ENCODE measurements at regions not wholly inside any gene's neighbourhood (a gene's known extent, or its start where the extent isn't known, plus 50 kb on each side); places are given as distances from the start of the nearest gene placed in this dataset.
A peak's percentile ranks its signal among the peaks of the same experiment; 100 is the strongest.

DNA sequence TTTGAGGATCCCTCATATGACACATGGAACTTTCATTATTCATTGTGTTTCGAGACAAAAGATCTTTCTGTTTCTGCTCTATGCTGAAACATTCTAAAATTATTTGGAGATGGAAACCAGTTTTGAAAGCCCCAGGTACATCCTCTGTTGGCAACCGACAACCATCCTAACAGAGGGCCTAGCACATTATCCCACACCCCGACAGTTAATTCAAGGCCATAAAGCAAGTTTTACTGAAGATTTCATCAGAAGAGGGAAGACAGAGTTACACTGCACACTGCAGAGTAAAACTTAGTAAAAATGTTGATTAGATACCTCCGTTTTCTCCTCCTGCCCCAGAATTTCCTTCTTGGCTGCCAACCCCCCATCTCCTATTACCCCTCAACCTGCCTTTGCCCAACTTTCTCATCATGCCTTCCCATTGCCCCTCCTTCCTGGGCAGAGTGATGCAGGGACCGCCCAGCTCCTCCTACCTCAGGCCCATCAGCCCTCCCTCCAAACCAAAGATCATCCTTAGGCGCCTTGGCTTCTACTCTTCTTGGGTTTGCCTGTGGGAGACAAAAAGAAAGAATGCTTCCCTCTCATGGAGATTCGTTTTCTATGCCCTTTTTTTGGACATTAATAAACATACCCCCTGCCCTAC is 52.9 kb upstream of the CITED4 start:
- H3K27ac ChIP-seq: no peak overlapping the region
- no peak overlapping the region for H3K4me3 ChIP-seq
- no peaks in the 10 kb centered on the region for H3K36me3 ChIP-seq
- H3K4me2 ChIP-seq: no peak overlapping the region
- no peaks in the 10 kb centered on the region for H3K4me1 ChIP-seq
- no peaks in the 10 kb centered on the region for H4K20me1 ChIP-seq
- no peak for TF ChIP-seq Cebpa-rat (IDR thresholded peaks at IDR 0.05)
- H3K9me3 ChIP-seq: no peaks in the 10 kb centered on the region
- no peaks in the 10 kb centered on the region for H3K27me3 ChIP-seq
- H3K9ac ChIP-seq: no peak overlapping the region

DNA sequence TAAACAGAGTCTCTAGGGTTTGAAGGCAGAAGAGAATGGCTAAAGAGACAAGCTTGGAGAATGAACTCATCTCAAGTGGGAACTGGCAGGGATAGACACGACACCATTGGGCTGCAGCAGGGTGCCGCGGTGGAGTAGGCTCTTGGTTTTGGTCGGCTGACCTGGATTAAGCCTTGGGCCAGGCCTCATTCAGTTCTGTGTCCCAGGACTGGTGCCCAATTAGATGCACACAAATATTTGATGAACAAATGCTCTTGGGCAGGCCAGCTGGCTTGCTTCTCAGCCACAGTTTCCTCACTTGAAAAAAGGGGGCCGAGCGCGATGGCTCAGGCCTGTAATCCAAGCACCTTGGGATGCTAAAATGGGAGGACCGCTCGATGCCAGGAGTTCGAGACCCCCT is 53.4 kb upstream of the CITED4 start:
- H3K9me3 ChIP-seq: no peaks in the 10 kb centered on the region
- H3K36me3 ChIP-seq: no peaks in the 10 kb centered on the region
- TF ChIP-seq Cebpa-rat (IDR thresholded peaks at IDR 0.05): no peak
- no peak overlapping the region for H3K4me2 ChIP-seq
- H3K27ac ChIP-seq: no peak overlapping the region
- H3K4me1 ChIP-seq: no peaks in the 10 kb centered on the region
- no peaks in the 10 kb centered on the region for H3K27me3 ChIP-seq
- H3K4me3 ChIP-seq: no peak overlapping the region
- H3K9ac ChIP-seq: no peak overlapping the region
- H4K20me1 ChIP-seq: no peaks in the 10 kb centered on the region

DNA sequence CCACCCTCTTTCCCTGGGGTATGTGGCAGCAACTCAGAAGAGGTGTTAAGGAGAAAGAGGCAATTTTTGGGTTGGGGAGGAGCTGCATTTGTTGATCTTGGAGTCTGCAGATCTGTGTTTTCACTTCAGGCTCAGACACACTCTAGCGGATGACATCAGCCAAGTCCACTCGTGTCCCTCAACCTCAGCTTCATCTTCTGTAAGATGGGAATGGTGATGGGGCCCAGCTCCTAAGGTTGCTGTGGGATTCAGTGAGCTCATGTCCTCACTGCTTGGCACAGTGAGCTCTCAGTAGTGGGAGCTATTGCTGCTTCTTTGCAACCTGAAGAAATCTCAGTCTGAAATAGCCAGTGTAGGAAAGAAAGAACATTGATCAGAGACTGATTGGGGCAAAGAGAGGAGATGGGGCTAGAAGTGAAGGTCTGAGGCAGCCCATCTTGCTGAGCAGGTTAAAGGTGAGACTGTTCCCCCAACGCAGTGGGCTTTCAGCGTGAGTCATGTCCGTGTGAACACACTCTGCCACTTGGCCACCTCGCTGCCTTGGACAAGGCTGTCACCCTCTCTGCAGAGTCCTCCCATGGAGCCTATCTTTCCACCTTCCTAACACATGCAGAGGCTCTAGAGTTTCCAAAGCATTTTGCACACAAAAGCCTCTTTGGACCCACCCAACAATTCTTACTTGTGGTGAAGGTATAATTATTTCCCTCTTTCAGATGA is 56.0 kb upstream of the CITED4 start:
- no peak overlapping the region for H3K9ac ChIP-seq
- no peaks in the 10 kb centered on the region for H3K36me3 ChIP-seq
- H3K4me3 ChIP-seq: no peak overlapping the region
- no peaks in the 10 kb centered on the region for H4K20me1 ChIP-seq
- TF ChIP-seq Cebpa-rat (IDR thresholded peaks at IDR 0.05): no peak
- no peak overlapping the region for H3K4me2 ChIP-seq
- no peaks in the 10 kb centered on the region for H3K27me3 ChIP-seq
- H3K9me3 ChIP-seq: no peaks in the 10 kb centered on the region
- H3K4me1 ChIP-seq: peaks cover 5% of the 10 kb centered on the region
- no peak overlapping the region for H3K27ac ChIP-seq

DNA sequence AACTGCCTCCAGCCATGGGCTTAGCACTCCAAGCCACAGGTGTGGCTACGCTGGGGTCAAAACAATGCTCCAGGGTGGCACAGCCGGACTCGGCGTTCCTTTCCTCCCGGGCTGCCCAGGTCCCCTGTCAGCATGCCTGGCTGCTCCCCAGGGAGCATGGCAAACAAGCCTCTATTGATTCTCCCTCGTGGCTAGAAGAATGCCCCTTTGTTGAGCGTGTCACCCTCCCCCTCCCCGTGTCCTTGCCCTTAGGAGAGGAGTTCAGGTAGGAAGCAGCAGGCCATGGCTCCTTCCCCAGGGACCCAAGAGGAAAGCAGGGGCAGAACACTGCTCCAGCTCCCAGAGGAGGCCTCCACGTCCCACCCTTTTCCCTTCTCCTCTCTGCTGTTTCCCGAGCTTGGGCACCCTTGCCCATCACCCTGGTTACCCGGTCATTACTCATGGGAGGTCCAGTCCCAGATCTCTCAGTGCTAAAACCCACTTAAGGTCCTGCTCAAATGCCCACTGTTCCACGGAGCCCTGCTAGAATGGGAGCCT is 57.4 kb upstream of the CITED4 start:
- H3K4me3 ChIP-seq: no peak overlapping the region
- no peaks in the 10 kb centered on the region for H3K9me3 ChIP-seq
- peaks cover 10% of the 10 kb centered on the region for H3K4me1 ChIP-seq
- TF ChIP-seq Cebpa-rat (IDR thresholded peaks at IDR 0.05): no peak
- no peaks in the 10 kb centered on the region for H3K27me3 ChIP-seq
- H3K4me2 ChIP-seq: no peak overlapping the region
- H3K36me3 ChIP-seq: no peaks in the 10 kb centered on the region
- no peaks in the 10 kb centered on the region for H4K20me1 ChIP-seq
- H3K27ac ChIP-seq: no peak overlapping the region
- H3K9ac ChIP-seq: no peak overlapping the region

DNA sequence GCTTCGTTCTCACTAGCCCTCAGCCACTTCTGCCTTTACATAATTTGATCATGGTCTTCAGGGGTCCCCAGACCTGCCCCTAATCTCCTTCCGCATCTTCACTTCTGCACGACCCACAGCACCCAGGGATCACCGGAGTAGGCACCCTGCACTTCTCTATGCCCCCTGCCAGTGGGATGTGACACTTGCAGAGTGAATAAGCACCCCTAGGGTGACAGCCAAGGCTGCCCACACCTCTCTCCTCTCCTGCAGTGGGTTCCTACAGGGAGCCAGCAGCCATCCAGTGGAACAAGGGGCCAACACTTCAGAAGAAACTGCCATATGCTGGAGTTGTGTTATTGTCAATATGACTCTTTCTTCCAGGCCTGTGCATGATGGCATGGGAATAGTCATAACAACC is 58.0 kb upstream of the CTPS1 start:
- H3K9ac ChIP-seq: no peak overlapping the region
- no peak for TF ChIP-seq Cebpa-rat (IDR thresholded peaks at IDR 0.05)
- H3K27me3 ChIP-seq: no peaks in the 10 kb centered on the region
- H3K4me2 ChIP-seq: no peak overlapping the region
- H4K20me1 ChIP-seq: no peaks in the 10 kb centered on the region
- peaks cover 23% of the 10 kb centered on the region for H3K4me1 ChIP-seq
- H3K36me3 ChIP-seq: no peaks in the 10 kb centered on the region
- no peak overlapping the region for H3K27ac ChIP-seq
- H3K4me3 ChIP-seq: no peak overlapping the region
- H3K9me3 ChIP-seq: no peaks in the 10 kb centered on the region

DNA sequence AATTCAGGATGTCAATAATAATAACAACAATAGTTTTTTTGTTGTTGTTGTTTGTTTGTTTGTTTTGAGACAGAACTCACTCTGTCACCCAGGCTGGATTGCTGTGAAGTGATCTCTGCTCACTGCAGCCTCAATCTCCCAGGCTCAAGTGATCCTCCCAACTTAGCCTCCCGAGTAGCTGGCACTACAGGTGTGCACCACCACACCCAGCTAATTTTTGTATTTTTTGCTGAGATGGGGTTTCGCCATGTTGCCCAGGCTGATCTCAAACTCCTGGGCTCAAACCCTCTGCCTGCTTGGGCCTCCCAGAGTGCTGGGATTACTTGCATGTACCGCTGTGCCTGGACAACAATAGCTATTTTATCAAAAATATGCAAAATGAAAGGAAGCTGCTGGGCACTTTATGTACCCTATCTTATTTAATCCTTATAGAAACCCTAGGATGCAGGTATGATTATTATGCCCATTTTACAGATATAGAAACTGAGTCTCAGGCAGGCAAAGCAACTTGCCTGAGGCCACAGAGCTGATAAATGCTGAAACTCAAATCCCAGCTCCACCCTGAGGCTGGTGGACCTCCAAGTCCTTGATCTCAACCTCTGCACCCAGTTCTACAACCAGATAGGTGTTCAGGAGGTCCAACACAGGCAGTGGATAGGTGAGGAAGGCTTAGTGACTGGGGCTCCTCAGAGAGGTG is 57.4 kb upstream of the CTPS1 start:
- no peaks in the 10 kb centered on the region for H3K36me3 ChIP-seq
- H3K4me3 ChIP-seq: no peak overlapping the region
- no peak overlapping the region for H3K27ac ChIP-seq
- no peak overlapping the region for H3K4me2 ChIP-seq
- no peaks in the 10 kb centered on the region for H3K27me3 ChIP-seq
- peaks cover 29% of the 10 kb centered on the region for H3K4me1 ChIP-seq
- H3K9me3 ChIP-seq: no peaks in the 10 kb centered on the region
- no peaks in the 10 kb centered on the region for H4K20me1 ChIP-seq
- no peak for TF ChIP-seq Cebpa-rat (IDR thresholded peaks at IDR 0.05)
- no peak overlapping the region for H3K9ac ChIP-seq

DNA sequence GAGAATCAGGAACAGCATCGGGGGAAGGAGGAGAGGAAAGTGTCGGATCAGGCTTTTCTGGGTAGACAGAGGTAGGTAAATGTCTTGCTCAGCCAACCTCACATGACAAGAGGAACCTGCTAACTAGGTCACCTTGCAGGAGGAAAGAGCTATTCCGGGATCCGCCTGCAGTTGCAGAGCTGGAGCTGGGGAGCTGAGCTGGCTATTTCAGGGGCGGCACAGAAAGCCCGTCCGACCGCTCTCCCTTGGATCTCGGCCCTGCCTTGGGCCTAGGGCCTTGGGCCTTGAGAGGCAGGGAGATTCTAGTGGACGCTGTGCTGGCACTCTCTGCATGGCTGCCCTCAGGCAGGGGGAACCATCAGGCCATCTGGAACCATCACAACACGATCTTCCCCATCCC is 56.5 kb upstream of the CTPS1 start:
- peaks cover 34% of the 10 kb centered on the region for H3K4me1 ChIP-seq
- H4K20me1 ChIP-seq: no peaks in the 10 kb centered on the region
- no peak overlapping the region for H3K4me3 ChIP-seq
- H3K9ac ChIP-seq: no peak overlapping the region; the same call in 1 of the 2 replicates
- peak overlapping the region; percentile 53 for H3K4me2 ChIP-seq
- no peaks in the 10 kb centered on the region for H3K9me3 ChIP-seq
- no peak overlapping the region for H3K27ac ChIP-seq
- no peak for TF ChIP-seq Cebpa-rat (IDR thresholded peaks at IDR 0.05)
- H3K27me3 ChIP-seq: no peaks in the 10 kb centered on the region
- H3K36me3 ChIP-seq: no peaks in the 10 kb centered on the region

DNA sequence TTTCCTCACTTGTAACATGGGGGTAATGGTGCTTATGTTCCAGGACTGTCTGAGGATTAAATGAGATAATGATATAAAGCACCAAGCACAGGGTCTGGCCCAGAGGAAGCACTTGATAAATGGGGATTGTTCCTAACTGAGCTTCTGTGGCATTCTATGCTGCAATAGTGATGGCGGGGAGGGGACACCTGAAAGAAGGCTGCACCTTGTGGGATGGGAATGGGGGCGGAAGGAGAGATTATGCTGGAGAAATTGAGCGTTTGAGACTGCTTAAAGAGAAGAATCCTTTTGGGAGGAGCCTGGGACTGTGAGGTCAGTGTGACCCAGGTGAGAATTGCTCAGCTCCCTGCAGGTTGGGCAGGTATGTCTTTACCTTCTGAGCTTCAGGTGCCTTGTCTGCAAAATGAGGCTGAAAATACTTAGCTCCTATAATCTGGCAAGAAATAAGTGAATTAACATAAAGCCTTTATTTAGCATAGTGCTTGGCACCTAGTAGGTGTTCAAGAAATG is 55.9 kb upstream of the CTPS1 start:
- Histone ChIP-seq H3K27me3 (no peaks in the 10 kb centered on the region), H3K9ac (no peak overlapping the region), H3K36me3 (no peaks in the 10 kb centered on the region), H3K27ac (no peak overlapping the region), H4K20me1 (no peaks in the 10 kb centered on the region), H3K4me2 (peak overlapping the region; percentile 53), H3K4me1 (peaks cover 34% of the 10 kb centered on the region), H3K4me3 (no peak overlapping the region), H3K9me3 (no peaks in the 10 kb centered on the region)
- TF ChIP-seq Cebpa-rat (IDR thresholded peaks at IDR 0.05): no peak

DNA sequence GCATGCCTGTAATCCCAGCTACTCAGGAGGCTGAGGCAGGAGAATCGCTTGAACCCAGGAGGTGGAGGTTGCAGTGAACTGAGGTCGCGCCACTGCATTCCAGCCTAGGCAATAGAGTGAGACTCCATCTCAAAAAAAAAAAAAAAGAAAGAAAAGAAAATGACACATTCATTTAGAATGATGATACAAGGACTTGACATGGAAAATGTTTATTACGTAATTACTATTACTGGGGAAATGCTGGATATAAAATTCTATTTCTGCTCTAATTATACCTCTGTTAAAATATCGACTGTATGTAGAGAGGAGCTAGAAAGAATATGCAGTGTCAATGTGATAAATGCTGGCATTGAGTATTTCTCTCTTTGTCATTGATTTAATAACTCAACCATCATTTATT is 54.7 kb upstream of the CTPS1 start:
- no peak for TF ChIP-seq Cebpa-rat (IDR thresholded peaks at IDR 0.05)
- H3K4me2 ChIP-seq: no peak overlapping the region
- H3K9ac ChIP-seq: no peak overlapping the region
- H3K4me1 ChIP-seq: peaks cover 34% of the 10 kb centered on the region
- no peaks in the 10 kb centered on the region for H3K9me3 ChIP-seq
- no peak overlapping the region for H3K4me3 ChIP-seq
- no peak overlapping the region for H3K27ac ChIP-seq
- no peaks in the 10 kb centered on the region for H3K36me3 ChIP-seq
- H3K27me3 ChIP-seq: no peaks in the 10 kb centered on the region
- no peaks in the 10 kb centered on the region for H4K20me1 ChIP-seq

All from BLaER1 (cell line).